ENCODE measurements at regions not wholly inside any gene's neighbourhood (a gene's known extent, or its start where the extent isn't known, plus 50 kb on each side); places are given as distances from the start of the nearest gene placed in this dataset.
"Not testable (repeated sequence)": the region's sequence is repeated elsewhere in the genome, so short reads cannot be mapped to it uniquely, and the experiment has no call there.

- Histone ChIP-seq H3K9me3 (replicated peaks in 1 of 2; ENCODE audit: control insufficient read depth in 2 of 2, insufficient read depth in 1 of 2, low read depth in 1 of 2, low read length in 2 of 2) (no peaks in the 10 kb centered on the region), H3K18ac (ENCODE audit: low read length) (no peak overlapping the region), H3K27me3 (ENCODE audit: control insufficient read depth in 3 of 3, insufficient read depth in 3 of 3, low read depth in 1 of 3, low read length in 3 of 3) (no peaks in the 10 kb centered on the region), H3K23ac (ENCODE audit: low read depth, low read length, poor library complexity) (no peak overlapping the region), H2BK5ac (ENCODE audit: low read length) (no peak overlapping the region), H3K36me3 (replicated peaks in 1 of 2; ENCODE audit: control insufficient read depth in 2 of 2, insufficient read depth in 2 of 2, low read length in 2 of 2) (no peaks in the 10 kb centered on the region), H2BK120ac (ENCODE audit: low read depth, low read length) (no peak overlapping the region), H4K91ac (ENCODE audit: low read depth, low read length, poor library complexity) (no peak overlapping the region), H4K8ac (ENCODE audit: low read depth, low read length) (no peak overlapping the region), H3K9ac (ENCODE audit: low read depth, low read length, poor library complexity) (no peak overlapping the region), H3K4me1 (ENCODE audit: control insufficient read depth in 2 of 2, insufficient read depth in 1 of 2, low read depth in 1 of 2, low read length in 2 of 2) (no peaks in the 10 kb centered on the region), H3K4me2 (ENCODE audit: insufficient read depth, low read length, poor library complexity, severe bottlenecking) (no peak overlapping the region), H2AK5ac (ENCODE audit: low read depth, low read length) (no peak overlapping the region), H2AFZ (ENCODE audit: low read length) (no peak overlapping the region), H3K27ac (replicated peaks; ENCODE audit: low read length) (no peak overlapping the region), H3K4ac (ENCODE audit: low read length) (no peak overlapping the region), H3K79me1 (ENCODE audit: low read depth, low read length) (no peaks in the 10 kb centered on the region), H3K14ac (ENCODE audit: low read length) (no peak overlapping the region), H2BK12ac (ENCODE audit: low read length) (no peak overlapping the region), H2BK15ac (ENCODE audit: low read length) (no peak overlapping the region), H3K4me3 (ENCODE audit: low read length in 2 of 2) (no peak overlapping the region)
- no CpG with 5 or more reads among the region's 3 CpGs for WGBS, 2 donors (ENCODE audit: extremely low coverage in 2 of 2, insufficient read length in 2 of 2, insufficient replicate concordance in 1 of 2)
- DNase-seq (ENCODE audit: low spot score), result no peak
Measured at GRCh38 chr12:19674437-19674836, 235.1 kb downstream of the AEBP2 start.

- no peak overlapping the region for H2BK12ac ChIP-seq (ENCODE audit: low read length)
- no CpG with 5 or more reads among the region's 2 CpGs for WGBS, 2 donors (ENCODE audit: extremely low coverage in 2 of 2, insufficient read length in 2 of 2, insufficient replicate concordance in 1 of 2)
Measured at GRCh38 chr12:19675361-19675760, 236.1 kb downstream of the AEBP2 start.

GRCh38 chr12:19678501-19678900, 239.2 kb downstream of the AEBP2 start:
- H3K9ac ChIP-seq (ENCODE audit: low read depth, low read length, poor library complexity); H4K8ac ChIP-seq (ENCODE audit: low read depth, low read length); H3K4ac ChIP-seq (ENCODE audit: low read length); H2AFZ ChIP-seq (ENCODE audit: low read length); H3K14ac ChIP-seq (ENCODE audit: low read length); H3K4me3 ChIP-seq (ENCODE audit: low read length in 2 of 2); H3K23ac ChIP-seq (ENCODE audit: low read depth, low read length, poor library complexity); H2BK15ac ChIP-seq (ENCODE audit: low read length); H3K79me1 ChIP-seq (ENCODE audit: low read depth, low read length); H4K91ac ChIP-seq (ENCODE audit: low read depth, low read length, poor library complexity); H2AK5ac ChIP-seq (ENCODE audit: low read depth, low read length); DNase-seq (ENCODE audit: low spot score); H2BK12ac ChIP-seq (ENCODE audit: low read length); H3K27ac ChIP-seq (replicated peaks; ENCODE audit: low read length); H3K4me2 ChIP-seq (ENCODE audit: insufficient read depth, low read length, poor library complexity, severe bottlenecking); H3K18ac ChIP-seq (ENCODE audit: low read length); H3K27me3 ChIP-seq (ENCODE audit: control insufficient read depth in 3 of 3, insufficient read depth in 3 of 3, low read depth in 1 of 3, low read length in 3 of 3); H3K9me3 ChIP-seq (replicated peaks in 1 of 2; ENCODE audit: control insufficient read depth in 2 of 2, insufficient read depth in 1 of 2, low read depth in 1 of 2, low read length in 2 of 2); H3K36me3 ChIP-seq (replicated peaks in 1 of 2; ENCODE audit: control insufficient read depth in 2 of 2, insufficient read depth in 2 of 2, low read length in 2 of 2); H2BK5ac ChIP-seq (ENCODE audit: low read length); H2BK120ac ChIP-seq (ENCODE audit: low read depth, low read length); H3K4me1 ChIP-seq (ENCODE audit: control insufficient read depth in 2 of 2, insufficient read depth in 1 of 2, low read depth in 1 of 2, low read length in 2 of 2): not testable (repeated sequence)
- no CpG with 5 or more reads among the region's 3 CpGs for WGBS, 2 donors (ENCODE audit: extremely low coverage in 2 of 2, insufficient read length in 2 of 2, insufficient replicate concordance in 1 of 2)

More at GRCh38 chr12:19675361-19675760, 236.1 kb downstream of the AEBP2 start:
- H3K9me3 ChIP-seq (replicated peaks in 1 of 2; ENCODE audit: control insufficient read depth in 2 of 2, insufficient read depth in 1 of 2, low read depth in 1 of 2, low read length in 2 of 2), result no peaks in the 10 kb centered on the region
- no peak overlapping the region for H2AFZ ChIP-seq (ENCODE audit: low read length)
- no peaks in the 10 kb centered on the region for H3K4me1 ChIP-seq (ENCODE audit: control insufficient read depth in 2 of 2, insufficient read depth in 1 of 2, low read depth in 1 of 2, low read length in 2 of 2)
- no peak overlapping the region for H2BK15ac ChIP-seq (ENCODE audit: low read length)
- no peak overlapping the region for H3K4ac ChIP-seq (ENCODE audit: low read length)
- H4K91ac ChIP-seq (ENCODE audit: low read depth, low read length, poor library complexity), result no peak overlapping the region
- H2BK120ac ChIP-seq (ENCODE audit: low read depth, low read length), result no peak overlapping the region
- H2BK5ac ChIP-seq (ENCODE audit: low read length), result no peak overlapping the region
- H3K79me1 ChIP-seq (ENCODE audit: low read depth, low read length), result no peaks in the 10 kb centered on the region
- H3K18ac ChIP-seq (ENCODE audit: low read length), result no peak overlapping the region
- no peaks in the 10 kb centered on the region for H3K27me3 ChIP-seq (ENCODE audit: control insufficient read depth in 3 of 3, insufficient read depth in 3 of 3, low read depth in 1 of 3, low read length in 3 of 3)
- no peak overlapping the region for H4K8ac ChIP-seq (ENCODE audit: low read depth, low read length)
- H3K23ac ChIP-seq (ENCODE audit: low read depth, low read length, poor library complexity), result no peak overlapping the region
- no peaks in the 10 kb centered on the region for H3K36me3 ChIP-seq (replicated peaks in 1 of 2; ENCODE audit: control insufficient read depth in 2 of 2, insufficient read depth in 2 of 2, low read length in 2 of 2)
- H3K4me2 ChIP-seq (ENCODE audit: insufficient read depth, low read length, poor library complexity, severe bottlenecking), result no peak overlapping the region
- no peak overlapping the region for H2AK5ac ChIP-seq (ENCODE audit: low read depth, low read length)
- DNase-seq (ENCODE audit: low spot score), result no peak
- H3K27ac ChIP-seq (replicated peaks; ENCODE audit: low read length), result no peak overlapping the region
- H3K14ac ChIP-seq (ENCODE audit: low read length), result no peak overlapping the region
- H3K9ac ChIP-seq (ENCODE audit: low read depth, low read length, poor library complexity), result no peak overlapping the region
- no peak overlapping the region for H3K4me3 ChIP-seq (ENCODE audit: low read length in 2 of 2)

- H4K8ac ChIP-seq (ENCODE audit: low read depth, low read length), result no peak overlapping the region
- no peaks in the 10 kb centered on the region for H3K79me1 ChIP-seq (ENCODE audit: low read depth, low read length)
- DNase-seq (ENCODE audit: low spot score), result no peak
Measured at GRCh38 chr12:19681007-19681406, 241.7 kb downstream of the AEBP2 start.

More at GRCh38 chr12:19681007-19681406, 241.7 kb downstream of the AEBP2 start:
- H2BK120ac ChIP-seq (ENCODE audit: low read depth, low read length), result no peak overlapping the region
- H3K14ac ChIP-seq (ENCODE audit: low read length), result no peak overlapping the region
- H3K27ac ChIP-seq (replicated peaks; ENCODE audit: low read length), result no peak overlapping the region
- H3K4me3 ChIP-seq (ENCODE audit: low read length in 2 of 2), result no peak overlapping the region
- H3K4me2 ChIP-seq (ENCODE audit: insufficient read depth, low read length, poor library complexity, severe bottlenecking), result no peak overlapping the region
- no peak overlapping the region for H3K4ac ChIP-seq (ENCODE audit: low read length)
- no peaks in the 10 kb centered on the region for H3K9me3 ChIP-seq (replicated peaks in 1 of 2; ENCODE audit: control insufficient read depth in 2 of 2, insufficient read depth in 1 of 2, low read depth in 1 of 2, low read length in 2 of 2)
- WGBS, 2 donors (ENCODE audit: extremely low coverage in 2 of 2, insufficient read length in 2 of 2, insufficient replicate concordance in 1 of 2), result no CpG with 5 or more reads among the region's 3 CpGs
- no peak overlapping the region for H2BK5ac ChIP-seq (ENCODE audit: low read length)
- H3K4me1 ChIP-seq (ENCODE audit: control insufficient read depth in 2 of 2, insufficient read depth in 1 of 2, low read depth in 1 of 2, low read length in 2 of 2), result peaks cover 0 to 4% of the 10 kb centered on the region in 2 donors
- no peak overlapping the region for H3K18ac ChIP-seq (ENCODE audit: low read length)
- H3K9ac ChIP-seq (ENCODE audit: low read depth, low read length, poor library complexity), result no peak overlapping the region
- H3K27me3 ChIP-seq (ENCODE audit: control insufficient read depth in 3 of 3, insufficient read depth in 3 of 3, low read depth in 1 of 3, low read length in 3 of 3), result no peaks in the 10 kb centered on the region
- H2AK5ac ChIP-seq (ENCODE audit: low read depth, low read length), result no peak overlapping the region
- H3K23ac ChIP-seq (ENCODE audit: low read depth, low read length, poor library complexity), result no peak overlapping the region
- H3K36me3 ChIP-seq (replicated peaks in 1 of 2; ENCODE audit: control insufficient read depth in 2 of 2, insufficient read depth in 2 of 2, low read length in 2 of 2), result no peaks in the 10 kb centered on the region
- no peak overlapping the region for H2BK15ac ChIP-seq (ENCODE audit: low read length)
- no peak overlapping the region for H2BK12ac ChIP-seq (ENCODE audit: low read length)
- H4K91ac ChIP-seq (ENCODE audit: low read depth, low read length, poor library complexity), result no peak overlapping the region
- no peak overlapping the region for H2AFZ ChIP-seq (ENCODE audit: low read length)
